Smooth muscle cell (in vitro differentiated cells): ENCODE measurements at regions not wholly inside any gene's neighbourhood (a gene's known extent, or its start where the extent isn't known, plus 50 kb on each side); places are given as distances from the start of the nearest gene placed in this dataset.

ENCODE experiments used
- DNase-seq: peaks from one replicate; lab custom pipeline; 2025; ENCODE audit not compliant: unreplicated experiment; lab: John Stamatoyannopoulos, UW
- H2AFZ ChIP-seq: fragments of 200-600 bp; sonication (generic); 2 replicates; pipeline ENCODE4 v1.6.0; 2016; ENCODE audit warnings: antibody characterized with exemption, low read depth, mild to moderate bottlenecking
- H3F3A ChIP-seq: fragments of 200-600 bp; sonication (generic); 2 replicates; pipeline ENCODE4 v1.6.0; 2017; ENCODE audit warnings: antibody characterized with exemption, low read depth
- H3K27ac ChIP-seq: fragments of 200-600 bp; sonication (generic); 2 replicates; pipeline ENCODE4 v1.5.1; 2016; ENCODE audit warnings: low read depth, mild to moderate bottlenecking
- H3K27me3 ChIP-seq: fragments of 200-600 bp; sonication (generic); 2 replicates; pipeline ENCODE4 v1.6.1; 2016; ENCODE audit warnings: low read depth, mild to moderate bottlenecking
- H3K36me3 ChIP-seq: fragments of 200-600 bp; sonication (generic); 2 replicates; pipeline ENCODE4 v1.5.1; 2016; ENCODE audit warnings: low read depth
- H3K4me1 ChIP-seq: fragments of 200-600 bp; sonication (generic); 2 replicates; pipeline ENCODE4 v1.5.1; 2016; ENCODE audit warnings: low read depth
- H3K4me2 ChIP-seq: fragments of 200-600 bp; sonication (generic); 2 replicates; pipeline ENCODE4 v1.6.0; 2016; ENCODE audit warnings: mild to moderate bottlenecking
- H3K4me3 ChIP-seq: fragments of 200-600 bp; sonication (generic); 2 replicates; pipeline ENCODE4 v1.5.1; 2016; ENCODE audit warnings: mild to moderate bottlenecking
- H3K79me2 ChIP-seq: fragments of 200-600 bp; sonication (generic); 2 replicates; pipeline ENCODE4 v1.6.0; 2016; ENCODE audit warnings: low read depth, mild to moderate bottlenecking
- H3K9ac ChIP-seq: fragments of 200-600 bp; sonication (generic); 2 replicates; pipeline ENCODE4 v1.6.0; 2016; ENCODE audit warnings: low read depth
- H3K9me3 ChIP-seq: fragments of 200-600 bp; sonication (generic); replicated peaks from 2 replicates; pipeline ENCODE4 v1.5.1; 2016; ENCODE audit warnings: low read depth
- H4K20me1 ChIP-seq: fragments of 200-600 bp; sonication (generic); 2 replicates; pipeline ENCODE4 v1.6.0; 2016; ENCODE audit warnings: low read depth
- WGBS: methylation state at CpG from one replicate; pipeline ENCODE4 v1.1.7; 2016; ENCODE audit warnings: low lambda C conversion rate; 5-methylcytosine and 5-hydroxymethylcytosine counted together
- TF ChIP-seq, protein P1 (sequence below): fragments of 200-600 bp; sonication (generic); IDR thresholded peaks from 2 replicates; pipeline ENCODE4 v1.5.1; 2017; ENCODE audit warnings: borderline replicate concordance, mild to moderate bottlenecking, antibody characterized with exemption; ENCODE audit not compliant: insufficient read depth, poor library complexity, severe bottlenecking

GRCh38 chr3:43906849-43907507 lies 216.2 kb downstream of the ABHD5 start:
- WGBS = 77% methylated on average over 8 of the region's 8 CpGs
- Histone ChIP-seq H3K4me1 (no peaks in the 10 kb centered on the region), H3K27me3 (peaks cover 11% of the 10 kb centered on the region), H3K9ac (no peak overlapping the region), H4K20me1 (no peaks in the 10 kb centered on the region), H3K27ac (no peak overlapping the region), H3K4me3 (no peak overlapping the region), H3K79me2 (no peaks in the 10 kb centered on the region), H3F3A (no peaks in the 10 kb centered on the region), H3K4me2 (no peak overlapping the region), H3K36me3 (no peaks in the 10 kb centered on the region), H2AFZ (no peak overlapping the region), H3K9me3 (no peaks in the 10 kb centered on the region)
- no peak for DNase-seq
- TF ChIP-seq, protein P1, sequence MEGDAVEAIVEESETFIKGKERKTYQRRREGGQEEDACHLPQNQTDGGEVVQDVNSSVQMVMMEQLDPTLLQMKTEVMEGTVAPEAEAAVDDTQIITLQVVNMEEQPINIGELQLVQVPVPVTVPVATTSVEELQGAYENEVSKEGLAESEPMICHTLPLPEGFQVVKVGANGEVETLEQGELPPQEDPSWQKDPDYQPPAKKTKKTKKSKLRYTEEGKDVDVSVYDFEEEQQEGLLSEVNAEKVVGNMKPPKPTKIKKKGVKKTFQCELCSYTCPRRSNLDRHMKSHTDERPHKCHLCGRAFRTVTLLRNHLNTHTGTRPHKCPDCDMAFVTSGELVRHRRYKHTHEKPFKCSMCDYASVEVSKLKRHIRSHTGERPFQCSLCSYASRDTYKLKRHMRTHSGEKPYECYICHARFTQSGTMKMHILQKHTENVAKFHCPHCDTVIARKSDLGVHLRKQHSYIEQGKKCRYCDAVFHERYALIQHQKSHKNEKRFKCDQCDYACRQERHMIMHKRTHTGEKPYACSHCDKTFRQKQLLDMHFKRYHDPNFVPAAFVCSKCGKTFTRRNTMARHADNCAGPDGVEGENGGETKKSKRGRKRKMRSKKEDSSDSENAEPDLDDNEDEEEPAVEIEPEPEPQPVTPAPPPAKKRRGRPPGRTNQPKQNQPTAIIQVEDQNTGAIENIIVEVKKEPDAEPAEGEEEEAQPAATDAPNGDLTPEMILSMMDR = no peak

- no peaks in the 10 kb centered on the region for H3K79me2 ChIP-seq
- no peak overlapping the region for H2AFZ ChIP-seq
- no peaks in the 10 kb centered on the region for H3K36me3 ChIP-seq
- H3F3A ChIP-seq = no peaks in the 10 kb centered on the region
- H4K20me1 ChIP-seq = no peaks in the 10 kb centered on the region
- 87% methylated on average over 1 of the region's 1 CpG for WGBS
- H3K27me3 ChIP-seq = peaks cover 11% of the 10 kb centered on the region
- TF ChIP-seq, protein P1 = no peak
- no peak overlapping the region for H3K9ac ChIP-seq
- DNase-seq = no peak
- no peaks in the 10 kb centered on the region for H3K4me1 ChIP-seq
- H3K9me3 ChIP-seq = no peaks in the 10 kb centered on the region
- no peak overlapping the region for H3K27ac ChIP-seq
- H3K4me2 ChIP-seq = no peak overlapping the region
- H3K4me3 ChIP-seq = no peak overlapping the region
Measured at GRCh38 chr3:43907508-43907858, 216.7 kb downstream of the ABHD5 start.

GRCh38 chr3:43908456-43908855 lies 217.7 kb downstream of the ABHD5 start:
- no peak overlapping the region for H3K4me2 ChIP-seq
- H3K4me3 ChIP-seq = no peak overlapping the region
- TF ChIP-seq, protein P1 = no peak
- H3K79me2 ChIP-seq = no peaks in the 10 kb centered on the region
- no peak overlapping the region for H3K27ac ChIP-seq
- no peaks in the 10 kb centered on the region for H4K20me1 ChIP-seq
- H3K9me3 ChIP-seq = no peaks in the 10 kb centered on the region
- no peak overlapping the region for H3K9ac ChIP-seq
- no peak overlapping the region for H2AFZ ChIP-seq
- no peak for DNase-seq
- no peaks in the 10 kb centered on the region for H3F3A ChIP-seq
- WGBS = 92% methylated on average over 5 of the region's 5 CpGs
- no peaks in the 10 kb centered on the region for H3K36me3 ChIP-seq
- peaks cover 11% of the 10 kb centered on the region for H3K27me3 ChIP-seq
- H3K4me1 ChIP-seq = no peaks in the 10 kb centered on the region

DNA sequence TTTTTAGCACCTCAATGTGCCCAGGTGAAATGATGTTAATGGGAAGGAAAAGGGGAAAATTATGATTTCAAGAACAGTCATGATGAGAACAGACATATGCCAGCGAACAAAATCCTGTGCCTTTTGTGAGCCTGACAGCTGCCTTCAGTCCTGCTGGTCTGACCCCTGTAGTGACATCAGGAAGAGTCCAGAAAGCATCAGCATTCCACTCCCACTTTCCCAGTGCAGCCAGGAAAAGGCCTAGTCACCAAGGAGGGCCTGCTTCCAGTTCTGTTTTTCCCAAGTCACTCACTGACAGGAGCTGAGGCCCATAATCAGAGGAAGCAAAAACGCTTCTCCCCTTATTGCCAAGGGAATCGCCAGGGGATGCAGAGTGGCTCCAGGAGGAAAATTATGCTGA lies 218.4 kb downstream of the ABHD5 start:
- no peaks in the 10 kb centered on the region for H4K20me1 ChIP-seq
- 92% methylated on average over 3 of the region's 3 CpGs for WGBS
- H3K36me3 ChIP-seq = no peaks in the 10 kb centered on the region
- H3K4me3 ChIP-seq = no peak overlapping the region
- no peaks in the 10 kb centered on the region for H3K79me2 ChIP-seq
- H2AFZ ChIP-seq = no peak overlapping the region
- no peak overlapping the region for H3K4me2 ChIP-seq
- H3F3A ChIP-seq = no peaks in the 10 kb centered on the region
- TF ChIP-seq, protein P1 = no peak
- no peak for DNase-seq
- H3K27me3 ChIP-seq = peaks cover 10% of the 10 kb centered on the region
- no peaks in the 10 kb centered on the region for H3K4me1 ChIP-seq
- no peak overlapping the region for H3K27ac ChIP-seq
- no peaks in the 10 kb centered on the region for H3K9me3 ChIP-seq
- H3K9ac ChIP-seq = no peak overlapping the region
